D341Med (cell line): ENCODE measurements at regions not wholly inside any gene's neighbourhood (a gene's known extent, or its start where the extent isn't known, plus 50 kb on each side); places are given as distances from the start of the nearest gene placed in this dataset.
A peak's percentile ranks its signal among the peaks of the same experiment; 100 is the strongest.

Experiments used
- DNase-seq: peaks from one replicate; pipeline ENCODE4 v3.0.0; 2012; ENCODE audit warnings: low spot score

DNA sequence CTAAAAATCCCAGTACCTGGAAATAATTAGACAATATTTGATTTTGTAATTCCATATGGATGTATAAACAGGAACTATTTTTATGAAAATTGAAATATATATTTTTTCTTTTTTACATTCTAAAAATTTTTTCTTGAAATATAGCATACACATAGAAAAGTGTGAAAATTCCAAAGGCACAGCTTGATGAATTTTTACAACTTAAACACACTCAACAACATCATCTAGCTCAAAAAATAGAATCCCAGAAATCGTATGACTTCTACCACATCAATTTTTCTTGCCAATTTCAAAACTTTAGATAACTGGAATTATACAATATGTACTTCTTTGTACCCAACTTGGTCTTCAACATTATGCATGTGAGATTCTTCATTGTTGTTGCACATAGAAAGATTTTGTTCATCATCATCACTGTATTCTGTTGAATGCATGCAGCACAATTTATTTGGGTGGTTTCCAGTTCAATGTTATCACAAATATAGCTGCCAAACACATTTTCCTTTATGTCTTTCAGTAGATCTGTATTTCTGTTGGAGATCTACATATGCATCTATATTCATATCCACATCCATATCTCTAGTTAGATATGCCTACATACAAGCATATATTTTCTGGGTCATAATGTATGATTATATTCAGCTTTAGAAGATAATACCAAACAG, 340.7 kb upstream of the SLIT2 start:
- DNase-seq = no peak

DNA sequence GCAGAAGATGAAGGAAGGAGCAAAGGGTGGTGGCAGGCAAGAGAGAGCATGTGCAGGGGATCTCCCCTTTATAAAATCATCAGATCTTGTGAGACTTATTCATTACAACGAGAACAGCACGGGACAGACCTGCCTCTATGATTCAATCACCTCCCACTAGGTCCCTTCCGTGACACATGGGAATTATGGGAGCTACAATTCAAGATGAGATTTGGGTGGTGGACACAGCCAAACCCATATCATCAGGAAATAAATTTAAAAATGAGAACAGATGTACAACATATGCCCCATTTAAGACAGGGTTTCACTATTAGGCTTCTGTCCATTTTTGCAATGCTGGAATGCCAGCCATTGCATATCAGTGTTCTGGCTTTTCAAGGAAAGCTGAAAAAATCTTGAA, 346.7 kb upstream of the SLIT2 start:
- no peak for DNase-seq

DNA sequence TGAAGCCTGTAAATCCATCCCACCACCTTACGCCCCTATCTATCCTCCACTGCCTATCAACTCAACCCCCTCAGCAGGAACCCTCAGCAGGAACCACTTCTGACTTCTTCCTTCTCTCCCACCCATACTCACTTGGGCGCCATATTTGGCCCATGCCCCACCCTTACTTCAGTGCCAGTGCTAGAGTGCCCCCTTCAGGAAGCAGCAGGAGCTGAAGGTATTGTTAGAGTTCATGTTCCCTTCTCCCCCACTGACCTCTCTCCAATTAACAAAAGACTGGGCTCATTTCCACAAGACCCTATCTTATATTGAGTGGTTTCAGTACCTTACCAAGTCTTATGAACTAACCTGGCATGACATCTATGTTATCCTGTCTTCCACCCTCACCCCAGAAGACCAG, 363.1 kb upstream of the SLIT2 start:
- DNase-seq = peak; percentile 24

DNA sequence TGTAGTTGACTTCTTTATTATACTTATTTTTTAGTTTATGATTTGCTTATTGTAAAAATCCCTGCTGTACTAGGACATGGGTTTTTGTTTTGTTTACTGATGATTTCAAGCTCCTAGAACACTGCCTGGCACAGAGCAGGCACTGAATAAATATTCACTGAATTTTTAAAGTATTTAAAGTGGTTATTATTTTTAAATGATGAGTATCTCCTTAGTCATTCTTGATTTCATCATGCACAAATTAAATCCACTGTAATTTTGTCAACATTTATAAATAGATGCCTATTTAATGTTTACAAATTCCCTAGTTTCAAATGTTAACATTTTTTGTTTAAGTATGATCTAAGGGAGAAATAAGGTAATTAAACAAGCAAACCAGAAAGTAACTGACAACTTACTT, 367.9 kb upstream of the SLIT2 start:
- no peak for DNase-seq

DNA sequence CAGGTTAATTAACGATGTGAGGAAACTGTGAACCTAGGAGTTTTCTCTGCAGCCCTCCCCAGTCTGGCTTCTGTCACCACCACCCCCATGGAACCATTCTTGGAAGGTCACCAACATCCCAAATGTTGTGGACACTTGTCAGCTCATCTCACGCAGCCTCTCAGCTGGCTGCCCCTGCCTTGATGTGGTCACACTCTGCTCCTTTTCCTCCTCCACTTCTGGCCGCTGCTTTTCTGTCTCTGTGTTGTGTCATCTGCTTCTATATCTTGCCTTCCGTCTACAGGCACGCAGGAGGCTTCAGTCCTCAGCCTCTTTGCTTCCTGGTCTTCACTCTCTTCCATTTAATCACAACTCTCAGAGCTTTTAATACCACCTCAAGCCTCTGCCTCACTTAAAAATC, 371.5 kb upstream of the SLIT2 start:
- DNase-seq = no peak

DNA sequence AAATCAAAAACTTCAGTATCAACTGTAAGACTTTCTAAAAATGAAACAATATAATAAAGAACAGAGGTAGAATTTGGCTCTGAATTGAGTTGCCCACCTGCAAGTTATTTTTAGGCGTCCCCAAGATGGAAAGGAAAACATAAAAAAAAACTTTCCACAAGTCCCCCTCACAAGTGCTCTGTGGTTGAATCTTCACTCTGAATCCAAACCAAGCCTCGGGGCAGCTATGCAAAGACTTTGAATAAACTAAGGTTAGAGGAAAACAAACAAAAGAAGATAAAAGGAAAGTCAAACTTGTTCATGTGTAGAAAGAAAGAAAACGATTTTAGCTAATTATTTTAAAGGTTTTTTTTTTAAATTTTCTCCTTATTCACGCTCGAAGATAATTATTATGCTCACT, 372.4 kb upstream of the SLIT2 start:
- no peak for DNase-seq

DNA sequence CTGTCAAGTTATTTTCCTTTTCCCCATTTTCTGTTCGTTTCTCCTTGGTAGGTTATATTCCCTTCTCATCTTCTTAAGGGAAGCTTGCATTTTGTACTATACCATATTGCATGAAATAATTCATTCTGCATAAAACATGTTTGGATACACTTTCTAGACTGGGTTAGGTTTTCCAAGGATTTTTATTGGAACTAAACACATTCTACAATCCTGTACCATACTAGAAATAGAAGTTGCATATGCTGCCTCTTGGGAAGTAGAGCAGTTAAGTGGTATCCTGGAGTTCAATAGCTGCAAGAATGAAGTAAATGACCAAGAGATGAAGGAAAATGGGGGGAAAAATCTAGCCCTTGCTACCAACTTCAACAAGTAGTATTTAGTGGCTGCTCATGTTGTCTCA, 393.7 kb upstream of the SLIT2 start:
- DNase-seq = no peak

DNA sequence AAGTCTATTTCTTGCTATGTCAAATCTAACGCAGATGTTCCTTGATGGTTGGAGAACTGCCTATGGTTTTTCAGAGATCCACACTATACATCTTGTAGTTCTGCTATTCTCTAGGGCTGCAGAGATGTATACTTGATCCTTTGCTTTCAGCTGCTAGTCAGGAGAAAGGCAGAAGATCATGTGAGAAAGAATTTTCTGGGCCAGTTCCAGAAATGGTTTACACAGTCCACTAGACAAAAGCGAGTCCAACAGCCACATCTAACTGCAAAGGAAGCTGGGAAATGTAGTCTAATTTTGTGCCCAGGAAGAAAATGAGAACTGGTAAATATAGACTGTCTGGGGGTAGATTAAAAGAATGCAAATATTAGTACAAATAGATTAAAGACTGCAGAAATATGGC, 394.3 kb upstream of the SLIT2 start:
- no peak for DNase-seq

DNA sequence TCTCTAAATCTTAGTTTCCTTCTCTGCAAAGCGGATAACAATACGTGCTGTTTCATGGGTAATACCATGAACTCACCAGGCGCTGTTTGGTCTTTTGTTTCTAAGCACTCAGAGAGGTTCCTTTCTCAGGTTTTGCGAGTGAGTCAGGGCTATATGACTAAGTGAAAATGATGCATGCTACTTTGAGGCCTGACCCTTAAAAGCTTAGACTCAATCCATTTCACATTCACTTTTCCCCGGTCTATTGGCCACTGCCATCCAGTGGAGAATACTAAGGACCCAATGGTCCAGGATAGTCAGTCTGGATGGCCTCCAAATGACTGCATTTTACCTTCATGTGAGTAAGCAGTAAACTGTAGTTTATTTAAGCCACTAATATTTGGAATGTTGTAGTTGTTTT, 400.8 kb upstream of the SLIT2 start:
- DNase-seq = no peak

DNA sequence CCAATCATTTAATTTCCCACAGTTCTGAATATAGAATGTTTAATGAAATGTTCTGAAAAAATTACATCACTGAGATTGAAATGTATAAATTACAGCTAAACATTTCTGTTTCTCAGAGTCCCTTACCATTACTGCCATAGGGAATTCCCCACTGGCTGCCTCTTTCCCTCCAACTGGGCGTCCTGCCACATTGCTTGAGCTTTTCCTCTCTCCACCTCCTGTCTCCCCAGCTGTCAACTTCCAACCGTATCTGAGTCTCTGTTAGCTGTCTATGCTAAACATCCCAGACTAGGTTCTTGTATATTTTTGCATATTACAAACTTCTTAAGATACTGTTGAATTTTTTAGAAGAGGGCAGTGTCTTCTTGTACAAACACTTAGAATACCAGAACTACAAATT, 407.3 kb upstream of the SLIT2 start:
- DNase-seq = peak; percentile 67

DNA sequence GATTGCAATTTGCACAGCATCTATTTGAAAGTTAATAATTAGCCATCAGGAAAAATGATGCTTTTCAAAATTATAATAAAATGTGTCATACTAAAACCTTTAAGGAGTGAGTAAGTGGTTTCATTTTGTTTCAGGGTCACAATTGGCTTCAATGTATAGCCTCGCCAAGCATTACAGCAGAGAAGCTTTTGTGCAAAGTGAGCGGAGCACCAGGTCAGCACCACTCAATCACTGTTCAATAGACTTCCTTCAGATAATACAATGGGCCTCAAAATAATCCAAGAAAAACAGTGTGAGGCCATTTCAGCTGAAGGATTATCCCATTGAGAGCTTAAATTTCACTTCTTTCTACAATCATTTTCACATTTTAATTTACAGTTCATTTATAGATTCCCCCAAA, 409.2 kb upstream of the SLIT2 start:
- DNase-seq = no peak

DNA sequence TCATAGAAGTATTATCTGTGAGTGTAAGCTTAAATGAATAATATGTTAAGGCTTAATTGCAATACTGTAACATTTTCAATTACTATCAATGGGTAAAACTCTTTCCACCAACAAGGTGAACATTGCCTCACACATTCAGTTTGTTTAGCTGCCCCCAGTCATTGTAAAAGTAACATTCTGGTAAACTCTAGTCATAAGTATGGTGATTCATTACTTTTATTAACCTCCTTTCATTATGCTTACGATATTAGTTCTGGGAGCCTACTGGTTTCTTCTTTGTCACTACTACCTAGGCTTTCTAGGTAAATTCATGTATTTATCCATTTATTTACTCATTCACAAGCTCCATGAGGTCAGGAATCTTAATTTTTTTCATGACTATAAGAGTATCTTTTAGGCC, 412.8 kb upstream of the SLIT2 start:
- no peak for DNase-seq

DNA sequence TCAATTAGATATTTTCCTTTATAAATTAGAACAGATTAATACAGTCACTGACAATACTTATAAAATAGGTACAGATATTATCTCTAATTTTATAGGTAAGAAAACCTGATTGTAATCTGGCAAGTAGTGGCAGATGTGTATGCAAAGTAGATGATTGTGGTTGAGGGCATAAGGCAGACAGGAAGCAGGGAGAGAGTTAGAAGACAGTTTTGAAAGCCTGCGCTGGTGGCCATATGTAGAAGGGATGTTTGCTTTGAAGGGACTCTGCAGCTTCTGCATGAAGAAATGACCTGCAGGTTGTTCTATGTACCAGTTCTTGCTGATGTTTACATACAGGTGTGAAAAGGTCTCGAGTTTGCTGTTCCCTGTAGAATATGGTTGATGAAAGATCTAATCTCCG, 416.3 kb upstream of the SLIT2 start:
- no peak for DNase-seq

DNA sequence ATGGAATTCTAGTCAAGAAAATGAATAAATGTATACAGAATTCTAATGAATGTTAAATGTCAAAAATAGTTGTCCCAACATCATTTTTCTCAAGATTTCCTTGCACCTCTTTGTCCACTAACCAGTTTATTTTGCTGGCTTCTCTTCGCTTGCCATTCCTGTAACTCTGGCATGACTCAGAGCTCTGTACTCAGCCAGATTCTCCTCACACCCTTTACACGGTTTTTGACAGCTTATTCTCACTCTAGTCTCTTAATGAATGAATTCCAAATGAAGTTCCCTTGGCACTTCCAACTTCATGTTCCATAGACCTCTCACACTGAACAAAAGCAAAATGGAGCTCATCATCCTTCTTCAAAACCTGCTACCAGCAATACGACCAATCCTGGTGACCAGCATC, 419.3 kb upstream of the SLIT2 start:
- DNase-seq = no peak

DNA sequence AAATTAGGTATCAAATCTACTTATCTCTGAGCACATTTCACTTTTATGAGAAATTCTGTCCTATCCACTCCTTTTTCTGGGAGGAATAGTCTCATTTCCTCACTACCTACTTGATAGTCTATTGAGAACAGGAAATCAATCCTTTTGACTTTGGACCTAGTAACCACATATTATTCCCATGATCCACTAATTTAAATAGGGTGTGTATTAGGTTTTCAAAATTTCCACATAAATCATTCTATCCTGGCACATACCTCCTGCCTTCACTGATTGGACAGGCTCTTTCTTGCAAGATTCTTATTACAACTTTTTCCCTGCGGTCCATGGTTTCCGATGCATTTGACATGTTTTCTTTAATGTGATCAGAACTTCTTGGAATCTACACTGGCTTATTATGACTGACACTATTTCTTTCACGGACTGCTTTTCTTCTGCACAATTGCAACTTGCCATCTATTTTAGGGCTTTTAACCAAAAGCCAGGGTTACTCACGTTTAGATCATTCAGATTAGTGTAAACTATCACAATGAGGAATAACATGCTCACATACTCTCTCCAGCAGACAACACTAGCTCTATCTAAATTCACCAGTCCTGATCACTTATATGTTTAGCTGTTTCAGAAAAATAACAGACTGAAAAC, 419.9 kb upstream of the SLIT2 start:
- no peak for DNase-seq

DNA sequence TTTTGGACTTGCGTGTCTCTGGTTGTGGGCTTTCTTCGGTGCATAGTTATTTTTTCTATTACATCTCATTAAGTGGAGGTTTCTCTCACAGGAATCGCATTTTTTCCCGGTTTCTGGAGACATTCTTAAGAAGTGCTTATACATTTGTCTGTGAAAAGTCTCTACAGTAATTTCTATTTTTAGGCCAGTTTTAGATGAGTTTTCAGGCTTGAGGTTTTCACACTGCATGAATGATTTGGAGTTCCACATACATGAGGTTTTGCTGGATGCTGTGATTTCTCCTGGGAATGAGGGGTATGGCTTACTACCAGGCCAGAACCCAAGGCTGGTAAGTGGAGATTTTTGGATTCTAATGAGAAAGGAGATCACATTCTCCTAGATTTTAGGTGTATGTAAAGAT, 422.6 kb upstream of the SLIT2 start:
- no peak for DNase-seq

DNA sequence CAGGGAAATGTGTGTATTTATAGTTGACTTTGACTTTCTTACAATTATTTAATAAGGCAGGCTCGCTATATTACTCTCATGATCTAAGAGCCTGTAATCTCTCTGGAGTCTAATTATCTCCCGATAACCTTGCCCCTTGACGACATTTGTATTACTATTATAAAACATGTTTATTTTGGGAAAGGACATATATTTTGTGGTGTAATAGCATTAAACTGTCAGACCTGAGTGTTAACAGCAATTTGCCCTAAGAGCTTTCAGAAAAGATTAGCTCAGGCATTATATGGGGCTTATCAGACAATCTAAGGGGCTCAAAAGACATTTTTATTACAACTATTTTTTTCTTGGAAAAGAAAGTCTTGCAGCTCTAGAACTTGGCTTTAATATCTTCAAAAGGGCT, 427.9 kb upstream of the SLIT2 start:
- DNase-seq = no peak

DNA sequence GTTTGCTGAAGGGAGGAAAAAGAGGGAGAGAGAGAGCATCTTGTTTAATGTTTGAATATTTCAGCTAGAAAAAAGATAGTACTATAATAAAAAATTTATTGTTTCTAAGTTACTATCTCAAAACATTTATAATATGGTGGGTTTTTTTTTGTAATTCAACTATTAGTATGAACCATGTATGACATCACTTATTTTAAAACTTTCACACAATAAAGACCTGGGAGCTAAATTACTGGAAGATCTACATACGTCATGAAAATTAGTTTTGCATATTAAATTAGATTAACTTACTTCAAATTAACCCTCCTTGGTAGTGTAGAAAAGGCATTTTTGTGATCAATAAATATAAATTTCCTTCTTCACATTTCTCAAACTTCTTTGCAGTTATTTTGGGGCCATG, 432.0 kb upstream of the SLIT2 start:
- no peak for DNase-seq

DNA sequence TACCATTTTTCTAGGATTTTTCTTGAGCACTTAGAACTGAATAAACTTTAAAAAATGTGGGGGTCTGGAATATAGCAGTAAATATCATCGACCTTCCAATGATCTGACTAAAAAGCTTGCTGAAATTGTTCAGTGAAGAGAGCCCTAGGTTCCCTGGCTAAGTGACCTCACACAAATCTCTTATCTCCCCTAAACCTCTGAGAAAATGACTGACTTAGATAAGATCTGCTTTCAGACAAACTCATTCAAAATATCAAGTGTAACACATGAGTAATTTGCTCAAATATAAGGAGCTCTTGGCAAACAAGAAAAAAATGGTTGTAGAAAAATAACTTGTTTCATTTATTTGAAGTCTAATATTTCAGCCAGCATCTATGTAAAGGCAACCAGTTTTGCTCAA, 441.7 kb upstream of the SLIT2 start:
- no peak for DNase-seq

DNA sequence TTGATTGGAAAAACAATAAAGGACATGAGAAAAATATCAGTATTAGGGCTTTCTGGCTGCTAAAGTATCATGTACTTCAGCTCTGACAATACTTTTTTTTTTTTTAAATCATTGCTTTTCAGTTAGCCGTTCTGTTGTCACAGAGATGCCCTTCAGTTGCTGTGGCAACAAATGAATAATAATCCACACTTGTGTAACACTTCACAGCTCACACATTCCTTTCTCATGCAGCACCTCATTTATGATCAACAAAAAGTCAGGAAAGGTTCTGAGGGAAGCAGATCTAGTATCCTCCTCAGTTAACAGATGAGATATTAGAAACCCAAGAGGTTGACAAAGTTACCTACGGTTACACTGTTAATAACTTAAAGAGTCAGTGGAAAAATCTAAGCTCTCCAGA, 444.2 kb upstream of the SLIT2 start:
- no peak for DNase-seq

DNA sequence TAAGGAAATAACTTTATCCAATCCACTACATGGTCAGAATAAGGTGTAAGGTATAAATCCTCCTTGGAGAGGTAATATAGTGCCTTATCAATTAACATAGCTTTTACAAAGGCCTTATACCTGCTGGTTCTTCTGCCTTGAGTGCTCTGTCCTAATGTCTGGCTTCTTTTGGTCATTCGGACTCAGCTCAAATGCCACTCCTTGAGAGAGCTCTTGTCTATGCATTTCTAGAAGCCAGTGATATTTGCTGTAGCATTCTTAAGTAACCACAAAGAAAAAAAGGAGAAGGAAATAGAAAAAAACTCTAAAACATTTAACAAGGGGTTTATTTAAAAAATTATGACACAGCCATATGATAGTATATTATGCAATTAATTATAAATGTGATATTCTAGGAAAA, 444.8 kb upstream of the SLIT2 start:
- DNase-seq = no peak

DNA sequence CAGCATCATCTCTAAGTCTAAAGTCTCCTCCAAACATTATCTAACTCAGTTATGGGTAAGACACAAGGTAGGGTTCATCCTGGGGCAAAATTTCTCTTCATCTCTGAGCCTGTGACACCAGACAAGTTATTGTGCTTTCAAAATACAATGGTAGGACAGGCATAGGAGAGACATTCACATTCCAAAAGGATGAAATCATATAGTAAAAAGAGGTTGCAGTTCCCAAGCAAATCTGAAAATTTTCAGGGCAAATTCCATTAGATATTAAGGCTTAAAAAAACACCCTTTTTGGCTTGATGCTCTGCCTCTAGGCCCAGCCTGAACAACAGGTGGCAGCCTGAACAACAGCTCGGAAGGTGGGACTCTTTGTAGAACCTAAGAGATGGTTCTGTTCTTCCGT, 448.3 kb upstream of the SLIT2 start:
- DNase-seq = no peak

DNA sequence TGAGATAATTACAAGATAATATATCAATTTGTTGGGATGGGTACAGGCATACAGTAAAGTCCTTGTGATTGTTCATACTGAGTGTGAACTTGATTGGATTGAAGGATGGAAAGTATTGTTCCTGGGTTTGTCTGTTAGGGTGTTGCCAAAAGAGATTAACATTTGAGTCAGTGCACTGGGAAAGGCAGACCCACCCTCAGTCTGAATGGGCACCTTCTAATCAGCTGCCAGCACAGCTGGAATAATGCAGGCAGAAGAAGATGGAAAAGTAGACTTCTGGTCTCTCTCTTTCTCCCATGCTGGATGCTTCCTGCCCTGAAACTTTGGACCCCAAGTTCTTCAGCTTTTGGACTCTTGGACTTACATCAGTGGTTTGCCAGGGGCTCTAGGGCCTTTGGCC, 457.9 kb upstream of the SLIT2 start:
- DNase-seq = no peak

DNA sequence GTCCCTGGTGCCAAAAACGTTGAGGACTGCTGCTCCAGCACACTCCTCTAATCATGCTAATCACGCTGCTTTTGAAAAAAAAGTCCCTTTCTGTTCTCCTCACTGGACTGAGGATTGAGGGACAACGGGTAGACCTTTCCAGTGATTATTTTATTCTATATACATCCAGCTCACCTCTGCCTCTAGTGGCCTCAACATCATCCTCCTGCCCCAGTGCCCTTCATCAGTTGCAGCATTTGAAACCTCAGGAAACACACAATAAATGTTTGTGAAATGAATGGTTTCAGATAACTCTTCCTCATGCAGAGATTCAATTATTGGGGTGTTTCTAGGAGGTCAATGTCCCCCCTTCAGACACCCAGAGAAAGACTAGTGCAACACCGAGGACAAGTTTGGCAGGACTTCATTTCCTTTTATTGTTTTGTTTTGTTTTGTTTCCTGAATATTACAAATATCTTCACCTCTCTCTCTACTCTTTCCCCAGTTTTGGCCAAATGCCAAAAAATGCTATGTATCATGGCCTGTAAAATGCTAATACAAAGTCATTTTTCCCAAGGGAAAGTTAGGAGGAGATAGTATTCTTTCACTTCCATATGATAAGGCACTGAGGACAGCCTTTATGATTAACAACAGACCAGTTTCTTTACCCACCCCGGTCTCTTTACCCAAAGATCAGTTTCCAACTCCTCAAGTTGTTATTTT, 460.1 kb upstream of the SLIT2 start:
- DNase-seq = no peak
